ENCODE measurements at regions not wholly inside any gene's neighbourhood (a gene's known extent, or its start where the extent isn't known, plus 50 kb on each side); places are given as distances from the start of the nearest gene placed in this dataset.
"Not testable (repeated sequence)": the region's sequence is repeated elsewhere in the genome, so short reads cannot be mapped to it uniquely, and the experiment has no call there.

- DNase-seq: no peak
These were observed 185.4 kb upstream of the SLC24A3 start for GRCh38 chr20:19026901-19027644.

GRCh38 chr20:19027971-19028370 lies 184.5 kb upstream of the SLC24A3 start:
- no peak for DNase-seq

DNA sequence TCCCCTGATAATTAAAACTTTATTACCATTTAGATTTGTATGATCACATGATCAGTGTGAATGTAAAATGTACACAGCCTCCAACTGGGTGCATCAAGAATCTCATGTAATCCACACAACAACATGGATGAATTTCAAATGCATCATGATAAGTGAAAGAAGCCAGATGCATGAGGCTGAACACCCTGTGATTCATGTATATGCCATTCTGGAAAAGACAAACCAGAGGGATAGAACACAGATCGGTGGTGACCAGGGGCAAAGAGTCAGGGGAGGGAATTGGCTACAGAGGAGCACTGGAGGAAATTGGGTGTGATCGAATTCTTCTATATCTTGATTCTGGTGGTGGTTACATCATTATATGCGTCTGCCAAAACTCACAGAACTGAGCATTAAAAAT lies 170.7 kb upstream of the SLC24A3 start:
- no peak for DNase-seq

GRCh38 chr20:19045371-19045770 lies 167.1 kb upstream of the SLC24A3 start:
- no peak for DNase-seq

GRCh38 chr20:19047040-19047950 lies 165.1 kb upstream of the SLC24A3 start:
- DNase-seq: no peak

GRCh38 chr20:19047951-19048296 lies 164.5 kb upstream of the SLC24A3 start:
- DNase-seq: no peak

DNA sequence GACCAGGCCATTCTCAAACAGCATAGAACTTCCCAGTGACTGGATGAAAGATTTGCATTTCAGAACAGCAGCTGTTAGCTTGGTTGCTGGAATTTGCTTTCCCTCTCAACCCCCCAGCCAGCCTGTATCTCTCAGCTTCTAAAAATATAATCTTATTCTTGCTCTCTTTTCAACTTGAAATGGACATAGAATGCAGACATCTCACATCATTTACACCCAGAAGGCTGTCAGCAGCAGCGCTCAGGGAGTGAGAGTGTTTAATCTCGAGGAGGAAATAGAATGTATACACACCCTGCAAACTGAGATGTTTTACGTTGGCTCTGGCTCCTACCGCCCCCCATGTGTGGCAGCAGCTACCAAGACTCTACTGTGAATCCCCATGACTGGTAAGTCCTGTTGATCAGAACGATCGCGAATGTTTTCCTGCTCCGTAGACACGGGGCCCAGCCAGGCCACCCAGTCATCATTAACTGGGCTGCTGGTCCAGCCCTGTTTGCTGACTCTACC lies 163.4 kb upstream of the SLC24A3 start:
- DNase-seq: no peak

DNA sequence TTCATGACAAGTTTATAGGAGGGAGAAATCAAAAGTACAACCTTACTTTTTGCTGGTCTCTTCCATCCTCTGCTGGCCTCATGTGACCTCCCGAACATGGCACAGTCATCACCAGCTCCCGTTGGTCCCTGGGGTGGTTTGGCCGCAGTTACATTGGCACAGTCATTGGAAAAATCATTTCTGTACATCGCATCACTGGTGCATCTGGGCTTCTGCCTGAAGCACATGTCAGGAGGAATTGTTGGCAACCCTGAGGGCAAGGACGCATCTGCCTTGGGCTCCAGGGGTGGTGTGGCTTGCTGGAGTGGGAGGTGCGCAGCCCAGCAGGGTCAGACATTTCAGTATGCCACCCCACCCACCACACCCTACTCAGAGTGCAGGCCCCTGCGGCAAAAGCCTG lies 162.9 kb upstream of the SLC24A3 start:
- no peak for DNase-seq

- no peak for DNase-seq
These were observed 155.5 kb upstream of the SLC24A3 start for GRCh38 chr20:19056909-19057308.

DNA sequence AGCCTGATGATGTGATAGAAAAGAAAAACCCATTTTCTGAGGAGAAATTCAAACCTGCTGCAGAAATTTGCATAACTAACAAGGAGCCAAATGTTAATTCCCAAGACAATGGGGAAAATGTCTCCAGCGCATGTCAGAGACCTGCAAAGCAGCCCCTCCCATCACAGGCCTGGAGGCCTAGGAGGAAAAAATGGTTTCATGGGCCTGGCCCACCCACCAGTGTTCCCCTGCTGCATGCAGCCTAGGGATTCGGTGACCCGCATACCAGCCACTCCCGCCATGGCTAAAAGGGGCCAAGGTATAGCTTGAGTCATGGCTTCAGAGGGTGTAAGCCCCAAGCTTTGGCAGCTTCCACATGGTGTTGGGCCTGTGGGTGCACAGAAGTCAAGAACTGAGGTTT lies 147.7 kb upstream of the SLC24A3 start:
- not testable (repeated sequence) for DNase-seq

DNA sequence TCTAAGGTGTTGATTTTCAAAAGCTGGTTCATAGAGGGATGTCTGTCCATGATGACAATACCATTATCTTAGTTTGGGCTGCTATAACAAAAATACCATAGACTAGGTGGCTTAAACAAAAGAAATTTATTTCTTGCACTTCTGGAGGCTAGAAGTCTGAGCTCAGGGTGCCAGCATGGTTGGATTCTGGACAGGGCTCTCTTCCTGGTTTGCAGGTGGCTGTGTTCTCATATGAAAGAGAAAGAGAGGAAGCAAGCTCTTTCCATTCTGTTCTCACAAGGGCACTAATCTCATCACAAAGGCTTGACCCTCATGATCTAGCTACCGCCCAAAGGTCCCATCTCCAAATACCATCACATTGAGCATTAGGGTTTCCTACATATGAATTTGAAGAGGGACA lies 144.5 kb upstream of the SLC24A3 start:
- no peak for DNase-seq

DNA sequence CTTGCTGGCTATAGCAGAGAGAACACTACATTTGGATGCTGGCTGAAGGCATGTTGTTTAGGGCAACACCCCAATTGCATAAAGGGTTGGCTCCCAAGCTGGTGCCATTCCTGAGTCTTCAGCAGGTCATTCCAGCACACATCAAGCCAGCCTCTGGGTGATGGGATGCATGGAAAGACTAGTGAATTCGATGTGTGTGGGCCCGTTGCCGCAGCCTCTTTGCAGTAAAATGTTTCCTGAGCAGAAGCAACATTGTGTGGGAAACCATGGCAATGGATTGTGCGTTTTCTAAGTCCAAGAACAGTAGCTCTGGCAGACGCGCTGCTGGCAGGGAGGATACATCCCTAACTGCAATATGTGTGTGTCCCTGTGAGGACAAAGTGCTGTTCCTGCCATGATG lies 142.4 kb upstream of the SLC24A3 start:
- DNase-seq: no peak

DNA sequence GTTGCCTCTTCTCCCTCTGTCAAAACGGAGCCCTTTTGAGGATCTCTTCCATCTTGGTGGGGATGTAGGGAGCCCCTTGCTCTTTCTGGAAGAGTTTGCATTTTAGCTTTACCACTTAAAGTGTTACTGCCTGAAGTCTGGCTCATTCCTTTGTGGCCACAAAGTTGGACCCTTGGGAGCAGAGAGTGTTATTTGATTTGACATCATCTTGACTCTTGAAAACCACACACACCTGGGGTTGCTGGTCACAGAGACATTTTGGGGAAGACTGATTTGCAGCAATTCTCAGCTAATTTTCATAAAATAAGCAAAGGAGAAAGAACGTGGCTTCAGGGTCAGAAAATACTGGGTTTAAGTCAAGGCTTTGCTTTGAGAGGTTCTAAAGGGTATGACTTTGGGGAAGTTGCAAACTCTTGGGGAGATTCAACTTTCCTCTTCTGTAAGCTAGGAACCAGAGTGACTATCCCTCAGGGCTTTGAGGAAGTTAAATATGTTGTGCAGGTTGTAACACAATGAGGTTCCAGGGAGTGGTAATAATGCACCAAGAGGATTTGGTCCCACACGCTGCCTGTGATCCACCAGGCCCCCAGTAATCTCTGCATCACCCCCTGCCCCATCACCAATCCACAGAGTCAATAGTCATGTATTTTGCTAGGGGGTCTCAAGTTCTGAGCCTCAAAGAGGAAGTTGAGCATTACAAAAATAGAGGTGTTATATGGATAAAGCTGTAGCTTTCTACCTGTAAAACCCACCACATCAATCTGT lies 141.6 kb upstream of the SLC24A3 start:
- DNase-seq: no peak

DNA sequence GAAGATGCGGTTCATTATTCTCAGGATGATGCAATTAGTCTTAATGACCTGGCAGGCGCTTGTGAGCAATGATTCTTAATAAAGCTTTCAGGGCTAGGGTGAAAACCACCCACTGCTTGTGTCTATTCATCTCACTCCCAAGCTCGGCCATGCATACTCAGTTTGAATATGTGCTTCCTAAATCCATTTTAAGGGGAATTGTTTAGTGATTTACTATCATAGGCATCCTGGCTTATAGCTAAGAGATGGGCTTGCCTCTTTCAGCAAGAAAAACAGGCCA lies 141.1 kb upstream of the SLC24A3 start:
- DNase-seq: no peak

DNA sequence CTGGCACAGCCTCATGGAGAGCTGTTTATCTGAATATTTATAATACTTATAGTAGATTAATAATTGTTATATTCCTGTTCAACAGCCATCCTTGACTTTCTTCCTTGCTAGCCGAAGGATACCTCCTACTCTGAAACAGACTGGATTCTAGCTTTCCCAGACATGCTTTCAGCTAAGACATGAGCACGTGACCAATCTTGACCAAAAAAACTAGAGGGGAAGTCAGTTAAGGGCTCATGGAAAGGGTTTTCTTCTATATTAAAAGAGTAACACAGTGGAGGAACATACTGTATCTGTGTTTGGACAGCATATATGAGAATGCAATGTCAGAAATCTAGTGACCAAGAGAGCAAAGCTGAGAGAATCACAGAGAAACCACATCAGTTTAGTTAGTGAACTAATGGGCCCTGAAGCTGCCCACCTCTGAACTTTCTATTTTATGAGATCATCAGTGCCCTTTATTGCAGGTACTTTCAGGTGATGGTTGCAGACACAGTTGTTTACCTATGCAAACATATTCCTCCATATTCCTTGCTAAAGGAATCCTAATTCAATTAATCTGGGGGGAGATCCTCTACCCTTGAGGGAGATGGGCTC lies 140.4 kb upstream of the SLC24A3 start:
- no peak for DNase-seq

DNA sequence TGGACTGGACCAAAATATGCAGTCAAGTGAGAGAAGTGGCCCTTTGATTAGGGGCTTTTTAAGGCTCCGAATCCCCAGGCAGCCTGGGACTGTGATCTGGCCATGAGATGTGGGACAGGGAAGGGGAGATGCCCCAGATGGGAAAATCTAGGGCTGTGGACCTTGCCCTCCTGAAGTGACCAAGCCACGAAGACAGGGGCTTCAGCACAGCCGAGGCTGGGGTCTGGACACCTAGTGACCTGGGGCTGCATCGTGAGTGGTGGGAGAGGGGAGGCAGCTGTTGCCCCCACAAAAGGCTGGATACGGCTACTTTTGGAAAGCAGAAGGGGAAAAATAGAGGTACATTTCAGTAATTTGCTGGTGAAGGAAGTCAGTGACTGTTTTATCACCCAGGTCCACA lies 139.5 kb upstream of the SLC24A3 start:
- no peak for DNase-seq

DNA sequence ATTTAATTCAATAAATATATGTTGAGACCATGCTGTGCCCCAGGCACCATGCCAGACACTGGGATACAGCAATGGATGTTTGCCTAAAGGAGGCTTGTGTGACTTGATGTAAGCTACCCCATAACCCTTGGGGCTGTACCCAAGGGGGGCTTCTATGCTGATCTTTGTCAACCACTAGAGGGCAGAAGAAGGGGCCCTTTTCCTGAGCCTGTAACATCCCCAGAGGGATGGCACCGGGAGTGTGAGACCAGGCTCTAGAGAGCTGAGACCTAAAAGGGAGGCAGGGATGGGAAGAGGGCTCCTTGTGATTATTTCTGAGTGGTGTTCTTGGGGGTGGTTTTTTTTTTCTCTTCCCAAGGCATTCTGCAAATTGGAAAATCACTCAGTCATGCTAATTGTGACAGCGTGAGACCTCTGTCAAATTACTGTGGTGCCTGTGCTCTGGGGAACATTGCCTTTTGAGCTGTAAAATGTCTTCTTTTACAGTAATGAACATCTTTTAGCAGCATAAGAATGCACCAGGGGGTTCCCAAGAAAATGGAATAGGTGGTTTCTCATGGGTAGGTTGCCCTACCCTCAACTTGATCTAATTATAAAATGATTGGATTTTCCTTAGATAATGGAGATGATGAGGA lies 138.7 kb upstream of the SLC24A3 start:
- DNase-seq: no peak

DNA sequence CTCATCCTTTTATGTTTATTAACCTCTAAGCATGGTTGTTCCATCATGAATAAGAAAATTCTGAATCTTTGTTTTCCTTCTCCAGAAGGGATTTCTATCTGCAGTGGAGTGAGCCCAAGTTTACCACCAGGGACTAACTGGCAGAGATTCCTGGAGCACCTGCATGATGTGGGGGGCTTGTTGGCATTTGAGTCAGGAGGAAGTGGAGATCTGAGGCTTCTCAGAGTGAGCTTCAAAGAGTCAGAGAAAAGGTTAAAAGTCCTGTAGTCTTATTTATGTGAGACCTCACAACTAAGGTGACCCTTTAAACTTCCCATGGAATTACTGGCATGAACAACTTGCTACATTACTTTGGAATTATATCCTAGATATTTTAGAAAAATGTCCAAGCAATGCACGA lies 138.1 kb upstream of the SLC24A3 start:
- no peak for DNase-seq

DNA sequence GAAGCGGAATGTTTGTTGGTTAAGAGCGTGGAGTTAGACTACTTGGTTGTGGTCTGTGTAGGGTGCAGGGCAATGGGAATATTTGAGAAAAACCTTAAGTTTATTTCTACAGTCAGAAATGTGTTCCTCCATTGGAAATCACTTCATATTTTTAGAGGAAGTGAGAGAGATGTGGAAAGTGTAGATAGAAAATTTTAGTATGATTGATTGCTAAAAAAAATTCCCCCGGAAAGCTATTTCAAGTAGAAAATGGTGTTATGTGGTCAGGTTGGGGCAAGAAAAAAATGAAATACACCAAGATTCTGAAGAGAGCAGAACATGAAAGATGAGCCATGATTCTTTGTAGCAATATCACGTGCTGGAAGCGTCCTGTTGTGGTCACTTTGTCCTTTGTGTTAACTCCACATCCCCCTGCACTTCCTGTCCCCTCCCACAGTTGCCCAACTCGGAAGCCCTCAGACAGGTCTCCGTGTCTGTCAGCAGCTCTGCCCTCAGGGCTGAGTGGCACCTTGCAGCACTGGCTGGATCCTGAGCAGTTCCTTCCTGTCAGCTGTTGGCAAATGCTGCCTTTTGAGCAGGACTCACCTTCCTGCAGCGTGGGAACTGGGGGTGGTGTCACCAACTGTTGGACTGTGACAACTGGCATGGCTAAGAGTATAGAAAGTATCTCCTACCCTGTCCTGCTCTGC lies 137.5 kb upstream of the SLC24A3 start:
- DNase-seq: no peak

DNA sequence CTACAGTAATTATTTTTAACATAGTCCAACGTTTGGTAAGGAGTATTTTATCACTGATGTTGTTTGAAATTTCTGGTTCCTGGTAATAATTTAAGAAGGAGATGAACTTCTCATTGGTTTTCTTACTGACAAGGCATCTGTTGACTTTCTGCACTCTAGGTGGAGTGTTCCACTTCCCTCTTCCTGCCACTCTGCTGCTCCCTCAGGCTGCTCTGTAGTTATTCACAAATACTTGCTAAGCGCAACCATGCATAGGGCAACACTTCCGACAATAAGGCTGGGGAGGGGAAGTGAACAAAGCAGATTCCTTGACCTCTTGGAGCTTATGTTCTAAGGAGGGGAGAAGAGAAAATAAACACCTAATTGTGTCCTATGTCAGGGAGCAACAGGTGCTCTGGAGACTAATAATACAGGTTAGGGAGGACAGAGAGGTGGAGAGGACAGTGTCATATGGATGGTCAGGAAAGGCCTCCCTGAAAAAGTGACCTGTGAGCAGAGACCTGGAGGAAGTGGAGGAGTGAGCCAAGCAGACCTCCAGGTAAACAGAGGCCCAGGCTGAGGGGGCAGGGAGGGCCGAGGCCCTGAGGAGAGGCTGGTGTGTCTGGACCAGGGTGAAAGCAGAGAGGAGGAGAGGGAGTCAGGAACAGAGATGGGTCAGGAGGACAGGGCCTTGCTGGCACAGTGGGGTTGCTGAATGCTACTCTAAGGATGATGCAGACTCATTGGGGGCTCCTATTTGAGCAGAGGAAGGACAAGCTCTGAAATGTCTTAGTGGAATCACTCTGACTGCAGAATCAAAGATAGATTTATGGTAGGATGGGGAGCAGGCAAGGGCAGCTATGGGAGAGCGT lies 134.8 kb upstream of the SLC24A3 start:
- no peak for DNase-seq
